ENCODE measurements at regions not wholly inside any gene's neighbourhood (a gene's known extent, or its start where the extent isn't known, plus 50 kb on each side); places are given as distances from the start of the nearest gene placed in this dataset.

DNA sequence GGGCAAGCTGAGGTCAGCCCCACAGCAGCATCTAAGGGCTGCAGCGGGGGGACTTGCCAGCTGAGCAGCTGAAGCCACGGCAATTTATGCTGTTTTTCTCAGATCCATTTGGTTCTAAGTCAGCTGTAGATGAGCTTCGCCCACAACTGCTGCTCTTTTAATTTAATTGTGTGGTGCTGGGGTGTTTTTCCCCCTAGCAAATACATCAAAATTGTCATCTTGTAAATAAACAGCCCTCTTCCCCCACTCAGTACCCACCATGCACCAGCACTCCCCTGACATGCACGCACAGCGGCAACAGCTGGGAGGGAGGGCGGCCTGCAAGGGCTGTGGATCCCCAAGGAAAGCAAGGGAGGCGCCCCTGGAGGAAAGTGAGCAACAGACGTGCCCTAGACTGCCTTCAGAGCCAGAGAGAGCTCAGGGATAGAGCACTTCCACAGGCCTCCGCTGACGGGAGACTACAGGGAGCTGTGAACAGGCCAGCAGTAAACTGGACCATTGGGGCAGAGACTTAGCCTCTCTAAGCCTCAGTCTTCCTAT is 149.5 kb downstream of the TMEM132E start:
- no peak for TF ChIP-seq POLR2A (IDR thresholded peaks at IDR 0.05)
- TF ChIP-seq, protein P1, sequence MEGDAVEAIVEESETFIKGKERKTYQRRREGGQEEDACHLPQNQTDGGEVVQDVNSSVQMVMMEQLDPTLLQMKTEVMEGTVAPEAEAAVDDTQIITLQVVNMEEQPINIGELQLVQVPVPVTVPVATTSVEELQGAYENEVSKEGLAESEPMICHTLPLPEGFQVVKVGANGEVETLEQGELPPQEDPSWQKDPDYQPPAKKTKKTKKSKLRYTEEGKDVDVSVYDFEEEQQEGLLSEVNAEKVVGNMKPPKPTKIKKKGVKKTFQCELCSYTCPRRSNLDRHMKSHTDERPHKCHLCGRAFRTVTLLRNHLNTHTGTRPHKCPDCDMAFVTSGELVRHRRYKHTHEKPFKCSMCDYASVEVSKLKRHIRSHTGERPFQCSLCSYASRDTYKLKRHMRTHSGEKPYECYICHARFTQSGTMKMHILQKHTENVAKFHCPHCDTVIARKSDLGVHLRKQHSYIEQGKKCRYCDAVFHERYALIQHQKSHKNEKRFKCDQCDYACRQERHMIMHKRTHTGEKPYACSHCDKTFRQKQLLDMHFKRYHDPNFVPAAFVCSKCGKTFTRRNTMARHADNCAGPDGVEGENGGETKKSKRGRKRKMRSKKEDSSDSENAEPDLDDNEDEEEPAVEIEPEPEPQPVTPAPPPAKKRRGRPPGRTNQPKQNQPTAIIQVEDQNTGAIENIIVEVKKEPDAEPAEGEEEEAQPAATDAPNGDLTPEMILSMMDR (IDR thresholded peaks at IDR 0.05) = no peak
- no peak for DNase-seq
- Histone ChIP-seq H3K27ac (no peak overlapping the region), H3K9me3 (replicated peaks in 1 of 3) (no peaks in the 10 kb centered on the region), H3K27me3 (no peaks in the 10 kb centered on the region), H3K4me3 (no peak overlapping the region), H3K4me1 (replicated peaks in 1 of 2) (no peaks in the 10 kb centered on the region), H3K36me3 (replicated peaks in 1 of 2) (no peaks in the 10 kb centered on the region)
- 68 to 78% (median 73%) methylated on average over 10 of the region's 10 CpGs for WGBS, 4 donors
- intact Hi-C loops (cut with DNase I) = no loop called here

DNA sequence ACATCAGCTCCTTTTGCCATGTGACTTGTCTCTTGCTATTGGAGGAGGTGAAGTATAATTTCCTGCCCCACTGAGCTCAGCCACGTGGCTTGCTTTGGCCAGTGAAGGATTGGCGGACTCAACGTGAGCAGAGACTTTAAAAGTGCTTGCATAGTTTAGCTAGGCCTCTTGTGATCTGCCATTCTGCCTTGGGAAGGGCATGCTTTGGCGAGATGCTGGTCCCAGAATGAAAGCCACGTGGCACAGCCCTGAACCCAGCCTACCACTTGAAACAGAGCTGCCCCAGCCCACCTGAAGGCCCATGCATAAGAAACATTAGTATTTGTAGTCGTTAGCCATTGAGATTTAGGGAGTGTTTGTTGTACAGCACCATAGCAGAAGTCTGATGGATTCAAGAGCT is 148.2 kb downstream of the TMEM132E start:
- Histone ChIP-seq H3K4me3 (no peak overlapping the region), H3K9me3 (replicated peaks in 1 of 3) (no peaks in the 10 kb centered on the region), H3K4me1 (replicated peaks in 1 of 2) (no peaks in the 10 kb centered on the region), H3K27ac (no peak overlapping the region), H3K36me3 (replicated peaks in 1 of 2) (no peaks in the 10 kb centered on the region), H3K27me3 (no peaks in the 10 kb centered on the region)
- intact Hi-C loops (cut with DNase I) = no loop called here
- no peak for DNase-seq
- TF ChIP-seq, protein P1 (IDR thresholded peaks at IDR 0.05) = no peak
- no peak for TF ChIP-seq POLR2A (IDR thresholded peaks at IDR 0.05)
- WGBS, 4 donors = 63 to 86% (median 67%) methylated on average over 6 of the region's 6 CpGs

DNA sequence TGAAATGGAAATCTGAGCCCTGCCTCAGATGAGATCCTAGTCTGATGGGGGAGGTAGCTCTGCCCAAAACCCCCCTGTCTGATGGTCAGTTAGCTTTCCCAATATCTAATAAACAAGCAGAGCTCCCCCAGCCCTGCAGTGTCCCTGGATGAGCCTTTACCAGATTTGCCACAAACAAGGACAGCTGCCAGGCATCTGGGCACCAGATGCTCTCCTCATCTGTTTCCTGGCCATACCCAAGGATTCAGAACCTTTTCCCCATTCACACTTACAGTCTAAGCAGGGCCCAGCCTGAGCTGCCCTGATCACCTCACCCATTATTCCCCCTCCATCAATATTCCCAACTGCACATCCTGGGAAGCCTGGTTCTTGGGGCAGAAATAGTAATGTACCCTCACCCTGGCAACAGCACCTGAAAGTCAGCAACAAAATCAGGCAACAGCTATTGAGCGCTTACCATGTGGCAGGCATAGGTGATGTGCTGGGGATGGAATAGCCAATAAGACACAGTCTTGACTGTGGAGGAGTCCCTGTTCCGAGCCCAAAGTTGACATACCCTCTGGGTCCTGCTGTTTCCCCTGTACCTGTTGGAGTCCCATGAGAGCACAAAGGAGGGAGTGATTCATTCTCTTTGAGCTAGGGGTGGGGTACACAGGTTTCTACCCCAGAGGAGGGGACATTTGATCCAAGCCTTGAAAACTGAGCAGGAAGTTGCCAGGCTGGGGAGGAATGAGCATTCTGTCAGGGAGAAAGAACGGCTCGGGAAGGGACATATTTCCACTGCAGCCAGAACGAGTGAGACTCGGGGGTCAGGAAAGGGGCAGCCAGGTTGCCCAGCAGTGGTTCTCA is 147.4 kb downstream of the TMEM132E start:
- intact Hi-C loops (cut with DNase I) = no loop called here
- H3K36me3 ChIP-seq (replicated peaks in 1 of 2) = no peaks in the 10 kb centered on the region
- H3K9me3 ChIP-seq (replicated peaks in 1 of 3) = no peaks in the 10 kb centered on the region
- H3K4me3 ChIP-seq = no peak overlapping the region
- 73 to 87% (median 85%) methylated on average over 4 to 6 of the region's 6 CpGs for WGBS, 4 donors
- H3K27ac ChIP-seq = no peak overlapping the region
- no peaks in the 10 kb centered on the region for H3K27me3 ChIP-seq
- TF ChIP-seq, protein P1 (IDR thresholded peaks at IDR 0.05) = no peak
- TF ChIP-seq POLR2A (IDR thresholded peaks at IDR 0.05) = no peak
- H3K4me1 ChIP-seq (replicated peaks in 1 of 2) = no peaks in the 10 kb centered on the region
- DNase-seq = no peak

DNA sequence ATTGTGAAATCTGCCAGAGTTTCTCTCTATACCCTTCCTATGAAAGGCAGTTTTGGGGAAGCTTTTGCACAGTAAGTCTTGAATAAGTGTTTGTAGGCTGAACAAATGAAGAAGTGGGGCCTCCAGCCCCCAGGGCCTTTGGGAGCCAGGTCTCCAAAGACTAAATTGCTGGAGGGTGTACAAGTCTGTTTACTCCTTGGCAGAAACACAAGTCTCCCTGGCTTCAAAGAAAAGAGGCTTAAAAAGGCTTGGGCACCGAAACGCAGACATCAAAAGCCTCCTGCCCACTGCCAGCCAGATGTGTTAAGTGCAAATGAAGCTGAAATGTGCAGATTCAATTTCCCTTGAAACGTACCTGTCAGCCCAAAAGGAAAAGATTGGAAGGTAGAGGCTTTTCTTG is 146.3 kb downstream of the TMEM132E start:
- Histone ChIP-seq H3K36me3 (replicated peaks in 1 of 2) (no peaks in the 10 kb centered on the region), H3K4me3 (no peak overlapping the region), H3K27me3 (no peaks in the 10 kb centered on the region), H3K9me3 (replicated peaks in 1 of 3) (no peaks in the 10 kb centered on the region), H3K4me1 (replicated peaks in 1 of 2) (no peaks in the 10 kb centered on the region), H3K27ac (no peak overlapping the region)
- no peak for DNase-seq
- no peak for TF ChIP-seq POLR2A (IDR thresholded peaks at IDR 0.05)
- TF ChIP-seq, protein P1 (IDR thresholded peaks at IDR 0.05) = no peak
- intact Hi-C loops (cut with DNase I) = no loop called here
- 63 to 78% (median 71%) methylated on average over 2 to 3 of the region's 3 CpGs for WGBS, 4 donors
